GM12873 (cell line): ENCODE measurements at regions not wholly inside any gene's neighbourhood (a gene's known extent, or its start where the extent isn't known, plus 50 kb on each side); places are given as distances from the start of the nearest gene placed in this dataset.

Source experiments
- CTCF ChIP-seq: IDR thresholded peaks from 2 replicates; pipeline ENCODE4 v1.5.1; 2012; ENCODE audit warnings: low read depth, mild to moderate bottlenecking, moderate library complexity, low read length, control low read depth; ENCODE audit not compliant: insufficient read depth; ENCODE audit errors: missing control alignments

GRCh38 chr6:147770221-147770620 is 261.7 kb downstream of the SAMD5 start:
- TF ChIP-seq CTCF, result no peak

GRCh38 chr6:147772724-147773123 is 264.2 kb downstream of the SAMD5 start:
- TF ChIP-seq CTCF, result no peak

- TF ChIP-seq CTCF, result peak; percentile 26
Observed at GRCh38 chr6:147774856-147775255, 266.4 kb downstream of the SAMD5 start.

GRCh38 chr6:147776631-147777213 is 268.2 kb downstream of the SAMD5 start:
- no peak for TF ChIP-seq CTCF

GRCh38 chr6:147779624-147780023 is 271.1 kb downstream of the SAMD5 start:
- no peak for TF ChIP-seq CTCF

GRCh38 chr6:147782302-147782701 is 273.8 kb downstream of the SAMD5 start:
- TF ChIP-seq CTCF, result no peak

GRCh38 chr6:147784371-147784770 is 275.9 kb downstream of the SAMD5 start:
- no peak for TF ChIP-seq CTCF
